Epithelial cell of proximal tubule (primary cell): ENCODE measurements at regions not wholly inside any gene's neighbourhood (a gene's known extent, or its start where the extent isn't known, plus 50 kb on each side); places are given as distances from the start of the nearest gene placed in this dataset.

Experiments
- DNase-seq: peaks from one replicate; pipeline ENCODE4 v3.0.0-alpha.2; 2011; ENCODE audit warnings: low read depth
- H3K4me3 ChIP-seq: 2 replicates; pipeline ENCODE4 v1.5.1; 2011; ENCODE audit warnings: low read depth, mild to moderate bottlenecking, low read length
- TF ChIP-seq, protein P1 (sequence below): conservative IDR thresholded peaks from 2 replicates; pipeline ENCODE4 v1.5.1; 2012; ENCODE audit warnings: low read depth, mild to moderate bottlenecking, low read length

DNA sequence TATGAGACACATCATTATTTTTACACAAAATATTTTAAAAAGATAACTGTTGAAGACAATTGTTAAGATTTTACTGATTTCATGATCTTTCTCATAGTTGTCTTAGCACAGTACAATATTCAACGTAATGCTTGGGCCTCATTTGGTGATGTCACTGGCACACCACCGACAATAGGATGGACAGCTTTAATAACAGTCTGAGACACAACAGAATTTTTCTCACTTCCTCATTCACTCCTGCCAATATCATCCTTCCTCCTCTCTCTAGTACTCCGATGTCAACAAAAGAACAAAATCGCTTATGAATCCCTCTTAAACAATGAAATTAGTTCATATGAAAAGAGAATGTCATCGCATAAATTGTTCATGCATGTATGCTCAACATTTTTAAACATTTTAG lies 461.9 kb upstream of the CDH7 start:
- TF ChIP-seq, protein P1, sequence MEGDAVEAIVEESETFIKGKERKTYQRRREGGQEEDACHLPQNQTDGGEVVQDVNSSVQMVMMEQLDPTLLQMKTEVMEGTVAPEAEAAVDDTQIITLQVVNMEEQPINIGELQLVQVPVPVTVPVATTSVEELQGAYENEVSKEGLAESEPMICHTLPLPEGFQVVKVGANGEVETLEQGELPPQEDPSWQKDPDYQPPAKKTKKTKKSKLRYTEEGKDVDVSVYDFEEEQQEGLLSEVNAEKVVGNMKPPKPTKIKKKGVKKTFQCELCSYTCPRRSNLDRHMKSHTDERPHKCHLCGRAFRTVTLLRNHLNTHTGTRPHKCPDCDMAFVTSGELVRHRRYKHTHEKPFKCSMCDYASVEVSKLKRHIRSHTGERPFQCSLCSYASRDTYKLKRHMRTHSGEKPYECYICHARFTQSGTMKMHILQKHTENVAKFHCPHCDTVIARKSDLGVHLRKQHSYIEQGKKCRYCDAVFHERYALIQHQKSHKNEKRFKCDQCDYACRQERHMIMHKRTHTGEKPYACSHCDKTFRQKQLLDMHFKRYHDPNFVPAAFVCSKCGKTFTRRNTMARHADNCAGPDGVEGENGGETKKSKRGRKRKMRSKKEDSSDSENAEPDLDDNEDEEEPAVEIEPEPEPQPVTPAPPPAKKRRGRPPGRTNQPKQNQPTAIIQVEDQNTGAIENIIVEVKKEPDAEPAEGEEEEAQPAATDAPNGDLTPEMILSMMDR, result no peak
- H3K4me3 ChIP-seq, result no peak overlapping the region
- DNase-seq, result no peak

DNA sequence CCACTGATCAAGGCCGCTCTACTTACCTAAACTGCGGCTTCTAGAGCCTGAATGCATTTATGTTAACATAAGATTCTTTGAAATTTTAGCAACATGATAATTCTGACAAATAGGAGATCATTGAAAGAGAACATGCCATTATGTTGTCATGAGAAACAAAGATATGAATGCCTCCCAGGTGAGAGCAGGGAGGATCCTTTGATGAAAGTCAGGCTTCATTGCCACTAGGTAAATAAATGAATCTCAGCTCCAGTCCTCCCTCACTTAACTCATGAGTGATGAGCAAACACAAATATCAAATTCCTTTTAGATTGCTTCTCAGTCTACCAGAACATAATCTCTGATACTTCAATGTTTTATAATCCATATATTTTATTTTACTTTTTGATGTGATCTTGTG lies 463.2 kb upstream of the CDH7 start:
- DNase-seq, result no peak
- no peak overlapping the region for H3K4me3 ChIP-seq
- TF ChIP-seq, protein P1, result no peak

DNA sequence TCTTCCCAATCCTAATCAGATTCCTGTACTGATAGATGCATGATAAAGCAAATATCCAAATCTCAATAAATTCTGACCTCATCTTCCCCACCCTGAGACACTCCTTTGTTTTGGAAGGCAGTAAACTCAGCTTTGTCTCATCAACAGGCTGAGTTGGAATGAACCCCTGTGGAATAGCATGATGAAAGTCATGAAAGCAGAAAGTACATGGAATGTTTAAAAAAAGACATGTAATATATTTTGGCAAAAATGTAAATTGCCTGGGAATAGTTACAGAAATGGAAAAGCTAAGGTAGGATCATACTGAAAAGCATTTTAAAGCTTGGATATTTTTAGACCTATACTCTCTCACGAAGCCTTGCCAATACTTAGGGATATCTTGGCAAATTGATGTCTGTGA lies 468.7 kb upstream of the CDH7 start:
- TF ChIP-seq, protein P1, result no peak
- DNase-seq, result no peak
- no peak overlapping the region for H3K4me3 ChIP-seq

DNA sequence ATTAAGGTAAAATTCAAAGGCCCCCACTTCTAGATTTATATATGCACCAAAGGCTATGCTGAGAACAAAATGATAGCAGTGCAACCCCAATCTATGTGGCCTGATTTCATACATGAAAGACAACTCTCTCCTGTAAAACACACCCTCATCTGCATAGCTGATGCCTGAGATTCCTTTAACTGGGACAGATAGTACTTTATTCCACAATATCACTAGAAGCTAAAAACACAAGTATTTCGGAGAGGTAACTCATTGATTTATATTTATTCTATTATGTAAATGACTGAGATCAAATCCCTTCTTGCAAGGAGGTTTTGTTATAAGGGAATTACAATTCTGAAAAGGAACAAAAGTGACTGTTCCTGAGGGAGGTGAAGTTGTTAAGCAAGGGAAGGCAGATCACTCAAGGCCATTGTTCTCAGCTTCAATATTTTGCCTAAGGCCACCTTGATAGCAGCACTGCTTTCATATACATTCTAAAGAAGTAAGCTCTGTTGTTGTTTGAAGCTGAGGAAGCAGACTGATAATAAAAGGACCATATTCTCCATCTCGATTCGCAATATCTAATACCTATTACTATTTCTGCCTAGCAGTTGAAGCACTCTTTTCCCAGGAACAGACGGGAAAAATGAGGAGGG lies 471.0 kb upstream of the CDH7 start:
- H3K4me3 ChIP-seq, result no peak overlapping the region
- TF ChIP-seq, protein P1, result no peak
- DNase-seq, result no peak

DNA sequence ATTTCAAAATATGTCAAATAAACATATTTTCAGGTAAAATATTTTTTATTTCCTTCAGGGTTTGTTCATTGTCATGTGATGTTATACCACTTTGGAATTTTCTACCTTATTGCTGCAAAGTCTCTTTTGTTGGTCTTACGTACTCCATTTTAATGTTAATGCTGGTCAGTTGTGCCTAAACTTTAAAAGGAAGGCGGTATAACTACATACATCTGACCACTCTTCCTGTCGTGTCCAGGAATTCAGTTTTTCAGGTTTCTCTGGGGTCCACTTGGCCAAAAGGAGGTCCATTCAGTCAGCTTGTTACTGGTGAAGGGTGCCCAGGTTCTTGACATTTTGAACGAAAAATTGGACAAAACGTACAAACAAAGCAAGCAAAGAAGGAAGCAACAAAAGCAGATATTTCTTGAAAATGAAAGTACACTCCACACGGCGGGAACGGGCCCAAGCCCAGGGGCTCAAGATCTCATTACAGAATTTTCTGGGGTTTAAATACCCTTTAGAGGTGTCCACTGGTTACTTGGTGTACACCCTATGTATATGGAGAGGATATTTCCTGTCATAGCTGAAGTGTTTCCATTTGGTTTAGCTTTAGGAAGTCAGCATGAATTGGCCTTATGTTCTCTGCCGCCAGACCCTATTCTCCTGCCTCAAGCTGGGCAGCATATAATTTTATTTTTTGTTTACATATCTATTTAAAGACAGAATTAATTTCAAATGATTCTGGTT lies 471.7 kb upstream of the CDH7 start:
- TF ChIP-seq, protein P1, result no peak
- DNase-seq, result no peak
- no peak overlapping the region for H3K4me3 ChIP-seq

DNA sequence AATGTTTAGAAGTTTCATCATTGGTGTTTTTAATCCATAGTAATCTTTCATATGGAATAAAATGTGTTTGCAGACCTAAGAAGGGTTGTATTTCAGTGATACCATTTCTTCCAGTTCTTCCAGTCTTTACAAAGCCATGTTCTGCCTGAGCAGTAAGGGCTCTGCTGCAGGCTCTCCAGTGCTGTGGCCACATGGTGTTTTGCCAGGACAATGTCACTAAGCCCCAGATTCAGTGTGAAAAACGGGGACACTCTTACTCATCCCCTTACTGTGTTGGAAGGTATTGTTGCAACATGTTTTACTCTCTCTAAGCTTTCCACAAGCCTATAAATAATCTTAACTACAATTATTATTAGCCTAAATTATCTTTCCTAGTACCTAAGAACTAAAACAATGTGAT lies 481.4 kb upstream of the CDH7 start:
- TF ChIP-seq, protein P1, result no peak
- DNase-seq, result no peak
- H3K4me3 ChIP-seq, result no peak overlapping the region

DNA sequence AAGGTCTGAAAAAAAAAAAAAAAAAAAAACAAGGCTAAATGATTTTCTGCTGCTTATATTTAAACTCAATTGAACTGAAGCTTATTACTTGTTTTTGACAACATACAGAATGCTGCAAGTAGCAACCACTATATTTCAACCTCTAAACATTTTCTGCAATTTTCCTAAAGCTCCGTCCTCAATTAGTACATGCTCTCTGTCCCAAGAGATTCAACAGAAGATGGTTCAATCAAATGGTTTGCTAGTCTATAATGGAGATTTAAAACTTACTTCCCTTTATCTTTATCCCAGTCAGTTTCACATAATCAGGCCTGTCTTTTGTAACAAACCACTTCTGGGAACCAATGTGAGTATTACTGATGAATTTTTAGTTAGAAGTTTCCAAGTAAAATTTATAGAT lies 485.1 kb upstream of the CDH7 start:
- DNase-seq, result no peak
- H3K4me3 ChIP-seq, result no peak overlapping the region
- TF ChIP-seq, protein P1, result no peak
